Activated CD4-positive, alpha-beta T cell treated with anti-CD3 and anti-CD28 coated beads for 4 hours (primary cell): ENCODE measurements at regions not wholly inside any gene's neighbourhood (a gene's known extent, or its start where the extent isn't known, plus 50 kb on each side); places are given as distances from the start of the nearest gene placed in this dataset.

Experiments used
- DNase-seq, 2 donors: peaks; one replicate each; pipeline ENCODE4 v3.0.0-alpha.2; 2020

DNA sequence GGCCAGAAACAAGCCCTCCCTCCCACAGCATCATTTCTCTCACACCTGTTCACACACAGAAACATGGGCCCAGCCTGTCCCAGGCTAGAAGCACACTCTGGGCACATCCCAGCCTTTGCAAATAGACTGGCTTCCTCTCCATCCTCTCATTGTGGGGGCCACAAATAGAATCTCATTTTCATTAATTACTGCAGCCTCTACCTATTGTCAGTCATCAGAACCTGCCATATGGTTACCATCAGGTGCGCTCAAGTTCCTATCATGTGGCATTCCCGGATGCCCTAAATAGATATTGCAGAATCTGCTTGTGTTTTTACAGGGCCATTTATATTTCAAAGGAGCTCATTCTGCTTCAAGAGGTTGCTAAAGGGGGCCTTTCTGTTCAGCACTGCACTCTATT is 460.7 kb downstream of the BCL11A start:
- DNase-seq = no peak

- no peak for DNase-seq
Observed at GRCh38 chr2:60091894-60092293, 461.6 kb downstream of the BCL11A start.

- no peak for DNase-seq
Observed at GRCh38 chr2:60091266-60091665, 462.2 kb downstream of the BCL11A start.

DNA sequence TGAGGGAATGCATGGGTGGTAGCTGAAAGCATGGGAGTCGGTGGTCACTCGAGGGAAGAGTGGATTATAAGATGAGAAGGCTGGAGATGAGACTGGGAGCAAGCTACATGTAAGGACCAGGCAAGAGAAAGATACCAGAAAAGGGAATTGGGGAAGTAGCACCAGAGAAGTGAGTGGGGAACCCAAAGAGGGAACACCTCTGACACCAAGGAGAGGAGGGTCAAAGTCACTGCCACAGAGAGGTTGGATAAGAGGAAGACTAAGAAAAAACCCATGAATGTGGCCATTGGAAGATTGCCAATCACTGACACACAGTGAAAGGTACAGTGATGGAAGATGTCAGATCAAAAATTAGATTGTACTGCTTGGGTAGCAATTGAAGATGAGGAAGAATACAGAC is 473.9 kb downstream of the BCL11A start:
- DNase-seq = no peak

DNA sequence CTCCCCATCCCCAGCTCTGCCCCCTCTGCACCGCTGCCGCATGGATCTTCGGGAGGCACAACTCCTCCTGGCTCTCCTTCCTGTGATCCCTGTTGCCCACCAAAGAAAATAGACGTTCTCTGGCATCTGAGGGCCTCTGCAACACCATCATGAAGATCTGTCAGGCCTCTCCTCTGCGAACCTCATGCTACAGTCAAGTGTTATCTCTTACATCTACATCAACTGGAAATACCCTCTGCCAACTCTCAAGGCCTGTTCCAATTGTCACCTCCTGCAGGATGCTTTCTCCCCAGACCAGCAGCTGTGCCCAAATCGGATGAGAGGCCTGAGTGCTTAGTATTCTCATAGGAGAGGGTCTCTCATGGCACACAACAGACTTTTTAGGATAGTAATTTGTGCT is 478.4 kb downstream of the BCL11A start:
- no peak for DNase-seq

GRCh38 chr2:60073201-60073600 is 480.3 kb downstream of the BCL11A start:
- no peak for DNase-seq

DNA sequence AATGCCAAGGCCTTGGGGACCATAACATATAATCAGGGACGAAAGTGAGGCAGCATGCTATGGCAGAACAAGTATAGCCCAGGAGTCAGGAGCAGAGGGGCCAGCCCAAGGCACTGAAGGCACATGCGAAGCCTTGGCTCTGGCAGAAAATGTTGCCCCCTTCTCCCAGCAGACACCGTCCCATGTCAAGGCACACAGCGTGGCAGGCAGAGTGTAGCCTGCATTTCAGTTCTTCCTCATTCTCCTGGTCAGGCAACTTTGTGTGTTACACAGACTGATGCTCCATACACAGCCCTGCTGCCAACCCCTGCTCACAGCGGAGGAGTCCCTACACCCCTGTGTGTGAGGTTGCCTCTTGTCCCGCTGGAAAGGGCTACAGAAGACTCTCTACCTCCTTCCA is 480.8 kb downstream of the BCL11A start:
- DNase-seq = no peak

- no peak for DNase-seq
Observed at GRCh38 chr2:60071490-60071831, 482.0 kb downstream of the BCL11A start.

DNA sequence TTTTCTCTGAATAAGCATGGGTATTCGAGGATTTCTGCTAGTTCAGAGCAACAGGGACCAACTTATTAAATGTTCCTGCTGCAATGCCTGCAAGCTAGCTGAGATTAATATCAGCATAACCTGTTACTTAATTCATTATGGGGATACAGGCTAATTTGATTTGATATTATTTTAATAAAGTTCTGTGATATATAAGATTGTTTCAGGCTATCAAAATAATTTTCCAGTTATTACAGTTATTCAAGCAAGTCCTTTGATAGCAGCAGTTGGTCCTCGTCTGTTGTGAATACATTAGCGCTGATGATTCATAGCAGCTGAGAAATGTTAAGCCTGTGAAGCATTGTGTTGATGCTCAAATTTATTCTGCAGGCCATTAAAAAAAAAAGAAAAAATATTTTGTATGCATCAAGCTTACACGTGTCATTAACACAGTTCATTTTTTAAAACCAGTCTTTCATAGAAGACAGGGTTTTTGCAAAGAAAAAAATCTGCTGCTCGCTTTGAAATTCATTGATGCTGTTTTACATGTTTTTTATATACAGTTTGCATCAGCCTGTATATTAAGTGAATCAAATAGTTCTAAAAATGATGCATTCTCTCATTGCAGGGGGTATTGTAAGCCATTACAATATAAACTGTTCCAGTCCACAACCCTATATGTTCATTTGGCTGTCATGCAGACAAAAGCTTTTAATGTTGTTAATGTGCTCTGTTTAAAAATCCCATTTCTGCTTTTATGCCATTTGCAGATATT is 482.5 kb downstream of the BCL11A start:
- no peak for DNase-seq

- no peak for DNase-seq
Observed at GRCh38 chr2:60070196-60070595, 483.3 kb downstream of the BCL11A start.

GRCh38 chr2:60068755-60069154 is 484.7 kb downstream of the BCL11A start:
- no peak for DNase-seq

DNA sequence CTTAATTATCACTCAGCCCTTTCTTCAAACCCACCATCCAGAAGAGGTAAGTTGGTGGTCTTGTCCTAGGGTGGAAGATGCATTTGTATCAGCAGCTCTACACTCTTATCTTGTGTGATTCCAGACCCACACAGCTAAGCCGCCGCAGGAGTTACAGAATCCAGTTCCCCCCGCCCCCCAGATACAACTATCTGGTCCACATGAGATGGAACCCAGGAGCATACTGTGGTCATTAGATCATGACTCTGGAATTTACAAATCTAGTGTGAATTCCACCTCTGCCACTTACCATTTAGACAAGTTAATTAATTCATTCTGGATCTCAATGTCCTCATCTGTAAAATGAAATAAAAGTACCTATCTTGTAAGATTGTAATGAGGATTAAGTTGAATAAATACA is 486.4 kb downstream of the BCL11A start:
- DNase-seq = no peak

- no peak for DNase-seq
Observed at GRCh38 chr2:60066096-60066839, 487.2 kb downstream of the BCL11A start.

GRCh38 chr2:60064687-60065389 is 488.6 kb downstream of the BCL11A start:
- no peak for DNase-seq

DNA sequence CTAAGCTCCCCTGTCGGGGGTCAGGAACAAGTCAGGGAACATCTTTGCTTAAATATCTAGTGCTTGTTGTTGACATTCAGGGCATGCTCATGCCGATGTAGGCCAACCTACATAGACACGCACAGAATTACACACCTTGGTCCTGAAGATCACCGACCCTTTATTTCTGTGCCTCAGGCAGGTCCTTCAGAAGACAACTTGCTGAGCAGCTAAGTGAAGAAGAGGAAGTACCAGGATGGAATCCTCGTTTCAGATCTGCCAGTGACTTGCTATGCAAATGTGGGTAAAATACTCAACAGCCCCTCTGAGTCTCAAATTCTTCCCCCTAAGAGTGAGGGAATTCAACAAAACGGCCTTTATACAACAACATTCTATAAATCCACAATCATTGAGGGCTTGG is 494.7 kb downstream of the BCL11A start:
- DNase-seq = no peak

GRCh38 chr2:60054571-60055340 is 498.7 kb downstream of the BCL11A start:
- no peak for DNase-seq

GRCh38 chr2:60053791-60054190 is 499.7 kb downstream of the BCL11A start:
- DNase-seq = no peak

DNA sequence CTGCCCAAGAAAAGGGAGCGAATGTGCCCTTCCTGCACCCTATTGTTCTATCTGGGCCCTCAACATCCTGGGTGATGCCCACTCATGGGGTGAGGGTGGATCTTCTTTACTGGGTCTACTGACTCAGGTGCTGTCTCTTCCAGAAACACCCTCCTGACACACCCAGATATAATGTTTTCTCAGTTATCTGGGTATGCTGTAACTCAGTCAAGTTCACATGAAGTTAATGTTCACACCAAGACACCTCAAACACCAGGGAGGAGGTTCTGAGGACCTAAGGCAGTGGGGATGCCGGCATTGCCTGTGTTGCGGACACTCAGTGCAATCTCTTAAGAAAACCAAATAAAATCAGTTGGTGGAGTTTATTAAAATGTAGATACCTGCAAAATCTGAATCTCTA is 500.9 kb downstream of the BCL11A start:
- DNase-seq = no peak

DNA sequence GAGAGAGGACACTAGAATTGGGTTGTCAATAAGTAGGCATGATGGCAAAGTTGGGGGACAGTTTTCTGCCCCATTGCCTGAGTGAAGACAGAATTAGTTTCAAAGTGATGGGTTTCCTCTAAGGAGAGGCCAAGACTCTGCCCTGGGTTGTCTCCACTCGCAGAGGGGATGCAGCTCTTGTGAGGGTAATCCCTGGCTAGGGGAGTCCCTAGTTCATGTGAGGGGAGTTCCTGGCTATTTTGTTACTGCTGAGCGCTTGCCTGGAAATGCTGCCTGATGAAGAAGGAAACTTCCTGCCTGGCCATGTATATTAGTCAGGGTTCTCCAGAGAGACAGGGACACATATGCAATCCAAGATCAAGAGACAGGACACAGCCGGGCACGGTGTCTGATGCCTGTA is 501.5 kb downstream of the BCL11A start:
- no peak for DNase-seq

DNA sequence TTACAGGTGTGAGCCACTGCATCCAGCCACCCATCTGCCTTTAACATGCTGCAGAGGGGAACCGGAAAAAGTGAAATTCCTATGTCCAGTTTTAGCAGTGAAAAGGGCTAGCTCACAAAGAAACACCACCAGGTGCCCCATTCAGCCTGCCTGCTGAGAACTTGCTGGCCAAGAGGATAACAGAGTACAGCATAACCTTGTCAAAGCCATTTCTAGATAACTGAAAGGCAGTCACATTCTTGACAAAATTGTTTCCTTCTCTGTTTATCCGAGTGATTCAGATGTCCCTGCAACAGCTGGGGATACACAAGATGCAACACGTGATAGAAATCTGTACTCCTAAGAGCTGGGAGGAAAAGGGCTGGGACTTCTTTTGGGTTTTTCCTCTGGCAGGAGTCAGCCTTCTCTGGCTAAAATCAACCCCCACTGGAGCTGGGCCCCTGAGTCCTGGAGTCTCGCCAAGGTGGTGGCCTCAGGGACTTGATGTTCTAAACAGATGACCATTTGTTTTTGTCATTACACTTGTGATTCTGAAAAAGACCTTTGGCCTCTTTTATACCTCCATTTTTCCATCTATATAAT is 505.4 kb downstream of the BCL11A start:
- DNase-seq = no peak

GRCh38 chr2:60047347-60047746 is 506.1 kb downstream of the BCL11A start:
- DNase-seq = no peak

- no peak for DNase-seq
Observed at GRCh38 chr2:60046529-60046928, 506.9 kb downstream of the BCL11A start.

GRCh38 chr2:60045456-60045855 is 508.0 kb downstream of the BCL11A start:
- DNase-seq = no peak
